ENCODE measurements at regions not wholly inside any gene's neighbourhood (a gene's known extent, or its start where the extent isn't known, plus 50 kb on each side); places are given as distances from the start of the nearest gene placed in this dataset.
"Not testable (repeated sequence)": the region's sequence is repeated elsewhere in the genome, so short reads cannot be mapped to it uniquely, and the experiment has no call there.

- no peak for TF ChIP-seq POLR2A (IDR thresholded peaks at IDR 0.05; ENCODE audit: low read depth, low read length)
- FAIRE-seq = no peak
- DNase-seq (ENCODE audit: insufficient read length, low spot score) = no peak
Measured at GRCh38 chr21:35737449-35737848, 322.9 kb downstream of the SETD4 start.

GRCh38 chr21:35732788-35733187, 327.5 kb downstream of the SETD4 start:
- FAIRE-seq (no peak), DNase-seq (ENCODE audit: insufficient read length, low spot score) (no peak)
- no peak for TF ChIP-seq POLR2A (IDR thresholded peaks at IDR 0.05; ENCODE audit: low read depth, low read length)

GRCh38 chr21:35730325-35730724, 330.0 kb downstream of the SETD4 start:
- TF ChIP-seq POLR2A (IDR thresholded peaks at IDR 0.05; ENCODE audit: low read depth, low read length) = no peak
- DNase-seq (ENCODE audit: insufficient read length, low spot score) (no peak), FAIRE-seq (no peak)

- FAIRE-seq = no peak
- no peak for TF ChIP-seq POLR2A (IDR thresholded peaks at IDR 0.05; ENCODE audit: low read depth, low read length)
- no peak for DNase-seq (ENCODE audit: insufficient read length, low spot score)
Measured at GRCh38 chr21:35727830-35728229, 332.5 kb downstream of the SETD4 start.

GRCh38 chr21:35724156-35724555, 336.2 kb downstream of the SETD4 start:
- TF ChIP-seq POLR2A (IDR thresholded peaks at IDR 0.05; ENCODE audit: low read depth, low read length) = no peak
- DNase-seq (ENCODE audit: insufficient read length, low spot score) (no peak), FAIRE-seq (no peak)

GRCh38 chr21:35721701-35722100, 338.6 kb downstream of the SETD4 start:
- FAIRE-seq (no peak), DNase-seq (ENCODE audit: insufficient read length, low spot score) (no peak)
- TF ChIP-seq POLR2A (IDR thresholded peaks at IDR 0.05; ENCODE audit: low read depth, low read length) = no peak

- TF ChIP-seq POLR2A (IDR thresholded peaks at IDR 0.05; ENCODE audit: low read depth, low read length) = no peak
- DNase-seq (ENCODE audit: insufficient read length, low spot score) (no peak), FAIRE-seq (no peak)
Measured at GRCh38 chr21:35720208-35720731, 340.1 kb downstream of the SETD4 start.

- FAIRE-seq (no peak), DNase-seq (ENCODE audit: insufficient read length, low spot score) (no peak)
- no peak for TF ChIP-seq POLR2A (IDR thresholded peaks at IDR 0.05; ENCODE audit: low read depth, low read length)
Measured at GRCh38 chr21:35719080-35719479, 341.2 kb downstream of the SETD4 start.

- TF ChIP-seq POLR2A (IDR thresholded peaks at IDR 0.05; ENCODE audit: low read depth, low read length) = no peak
- DNase-seq (ENCODE audit: insufficient read length, low spot score) (no peak), FAIRE-seq (no peak)
Measured at GRCh38 chr21:35716876-35717565, 343.3 kb downstream of the SETD4 start.

GRCh38 chr21:35713914-35714313, 346.4 kb downstream of the SETD4 start:
- TF ChIP-seq POLR2A (IDR thresholded peaks at IDR 0.05; ENCODE audit: low read depth, low read length) = no peak
- no peak for DNase-seq (ENCODE audit: insufficient read length, low spot score)
- no peak for FAIRE-seq

- DNase-seq (ENCODE audit: insufficient read length, low spot score) (no peak), FAIRE-seq (no peak)
- no peak for TF ChIP-seq POLR2A (IDR thresholded peaks at IDR 0.05; ENCODE audit: low read depth, low read length)
Measured at GRCh38 chr21:35711661-35712060, 348.7 kb downstream of the SETD4 start.

GRCh38 chr21:35711213-35711612, 349.1 kb downstream of the SETD4 start:
- no peak for FAIRE-seq
- no peak for TF ChIP-seq POLR2A (IDR thresholded peaks at IDR 0.05; ENCODE audit: low read depth, low read length)
- no peak for DNase-seq (ENCODE audit: insufficient read length, low spot score)

GRCh38 chr21:35709990-35710389, 350.3 kb downstream of the SETD4 start:
- FAIRE-seq; DNase-seq (ENCODE audit: insufficient read length, low spot score): not testable (repeated sequence)

GRCh38 chr21:35705888-35706287, 354.4 kb downstream of the SETD4 start:
- no peak for DNase-seq (ENCODE audit: insufficient read length, low spot score)
- TF ChIP-seq POLR2A (IDR thresholded peaks at IDR 0.05; ENCODE audit: low read depth, low read length) = no peak
- FAIRE-seq = no peak

- no peak for FAIRE-seq
Measured at GRCh38 chr21:35705237-35705887, 355.0 kb downstream of the SETD4 start.

More at GRCh38 chr21:35705237-35705887, 355.0 kb downstream of the SETD4 start:
- no peak for TF ChIP-seq POLR2A (IDR thresholded peaks at IDR 0.05; ENCODE audit: low read depth, low read length)
- no peak for DNase-seq (ENCODE audit: insufficient read length, low spot score)
